Fibroblast of skin of scalp (primary cell): ENCODE measurements at regions not wholly inside any gene's neighbourhood (a gene's known extent, or its start where the extent isn't known, plus 50 kb on each side); places are given as distances from the start of the nearest gene placed in this dataset.
A peak's percentile ranks its signal among the peaks of the same experiment; 100 is the strongest.

Experiments
- DNase-seq: peaks from one replicate; pipeline ENCODE4 v3.0.0-alpha.2; 2013

DNA sequence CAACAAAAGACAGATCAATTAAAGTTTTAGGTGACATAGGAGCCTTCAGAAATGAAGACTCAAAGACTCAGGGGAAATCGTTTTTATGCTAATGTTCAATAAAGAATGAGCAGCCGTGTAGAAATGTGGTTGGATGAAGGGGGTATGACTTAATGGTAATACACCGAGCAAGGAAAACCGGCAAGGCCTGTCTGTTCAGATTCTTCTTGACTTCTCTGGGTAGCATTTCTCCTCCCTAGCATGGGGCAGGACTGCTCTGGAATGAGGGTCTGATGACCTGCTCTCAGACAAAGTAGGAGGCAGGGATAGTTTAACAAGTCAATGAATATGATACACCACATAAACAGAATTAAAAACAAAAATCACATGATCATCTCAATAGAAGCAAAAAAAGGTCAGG, 487.4 kb downstream of the ZNF608 start:
- no peak for DNase-seq

DNA sequence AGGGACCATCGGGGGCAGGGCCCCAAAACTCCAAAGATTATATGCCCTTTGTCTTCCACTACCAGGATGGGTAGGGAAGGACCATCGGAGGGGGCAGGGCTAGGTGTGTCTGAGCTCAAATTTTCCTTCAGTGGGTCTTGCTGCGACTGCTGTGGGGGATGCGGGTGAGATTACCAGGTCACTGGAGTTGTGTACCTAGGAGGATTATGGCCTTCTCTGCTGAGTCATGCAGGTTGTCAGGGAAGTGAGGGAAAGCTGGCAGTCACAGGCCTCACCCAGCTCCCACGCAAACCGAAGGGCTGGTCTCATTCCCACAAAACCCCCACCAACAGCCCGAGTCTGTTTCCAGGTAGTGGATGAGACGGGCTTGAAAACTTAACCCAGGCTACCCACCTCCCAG, 489.4 kb downstream of the ZNF608 start:
- DNase-seq = no peak

DNA sequence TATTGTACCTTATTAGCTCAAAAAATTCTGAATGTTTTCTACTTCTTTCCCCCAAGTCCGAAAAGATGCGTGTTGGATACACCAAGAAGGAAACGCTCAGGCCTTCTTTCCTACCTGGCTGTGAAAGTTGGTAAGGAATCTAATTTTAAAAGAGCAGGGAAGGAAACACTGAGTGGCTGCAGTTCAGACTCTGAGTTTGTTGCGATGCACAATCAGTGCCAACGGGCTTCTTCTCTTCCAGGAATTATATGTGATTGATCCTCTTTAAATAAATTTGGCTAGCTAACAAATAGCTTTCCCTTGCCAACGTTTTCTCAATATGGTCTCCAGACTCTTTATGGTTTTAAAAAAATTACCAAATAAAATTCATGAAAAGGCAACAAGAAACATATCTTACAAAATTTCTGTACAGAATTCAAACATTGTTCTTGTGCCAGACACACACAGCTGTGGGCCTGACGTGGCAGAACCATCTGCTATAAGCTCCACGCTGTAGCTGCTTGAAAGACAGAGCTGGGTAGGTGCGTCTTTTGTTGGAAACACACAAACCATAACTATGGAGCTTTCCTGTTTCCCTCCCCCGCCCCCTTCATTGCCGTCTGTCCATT, 493.1 kb downstream of the ZNF608 start:
- no peak for DNase-seq

DNA sequence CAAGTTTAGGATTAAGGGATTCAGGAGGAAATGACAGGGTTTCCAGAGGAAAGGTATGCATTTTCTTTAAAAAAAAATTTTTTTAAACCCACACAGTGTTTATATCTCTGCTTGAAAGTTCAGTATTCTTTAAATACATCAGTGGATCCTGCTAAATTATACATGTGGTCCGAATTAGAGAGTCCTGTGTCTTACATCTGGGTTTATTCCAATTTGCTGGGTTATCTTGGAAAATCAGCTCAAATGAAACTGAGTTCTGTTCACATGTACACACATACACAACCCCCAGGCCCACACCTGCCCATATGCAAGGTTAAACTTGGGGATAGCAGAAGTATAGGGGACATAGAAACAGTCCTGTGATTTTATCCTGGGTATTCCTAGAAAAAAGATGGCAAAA, 493.7 kb downstream of the ZNF608 start:
- DNase-seq = no peak

DNA sequence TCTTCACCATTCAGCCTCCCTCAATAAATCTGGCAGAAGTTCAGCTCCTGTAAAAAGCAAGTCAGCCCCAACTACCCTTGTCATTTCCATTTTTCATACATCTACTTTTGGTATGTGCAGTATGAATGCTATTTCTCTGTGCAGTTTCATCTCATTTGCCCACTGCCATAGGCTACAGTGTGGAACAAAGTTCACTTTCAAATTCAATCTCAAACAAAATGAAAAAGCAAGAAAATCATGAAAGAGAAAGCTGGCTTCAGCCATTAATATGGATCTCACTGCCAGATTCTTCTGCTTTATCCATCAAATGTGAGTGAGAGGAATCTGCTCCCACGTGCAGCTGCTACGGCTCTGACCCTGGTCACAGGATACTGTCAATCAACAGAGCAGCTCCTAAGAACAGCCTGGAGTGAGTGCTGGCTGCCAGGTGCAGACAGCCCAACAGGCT, 494.2 kb downstream of the ZNF608 start:
- peak; percentile 76 for DNase-seq

DNA sequence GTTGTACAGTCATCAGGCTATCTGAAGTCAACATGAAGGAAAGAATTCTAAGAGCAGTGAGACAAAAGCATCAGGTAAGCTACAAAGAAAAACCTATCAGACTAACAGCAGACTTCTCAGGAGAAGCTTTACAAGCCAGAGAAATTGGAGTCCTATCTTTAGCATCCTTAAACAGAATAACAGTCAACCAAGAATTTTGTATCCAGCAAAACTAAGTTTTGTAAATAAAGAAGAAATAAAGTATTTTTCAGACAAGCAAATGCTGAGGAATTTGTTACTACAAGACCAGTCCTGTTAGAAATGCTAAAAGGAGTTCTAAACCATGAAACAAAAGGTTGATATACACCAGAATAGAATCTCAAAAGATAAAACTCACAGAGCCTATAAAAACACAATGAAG, 501.2 kb downstream of the ZNF608 start:
- DNase-seq = no peak

DNA sequence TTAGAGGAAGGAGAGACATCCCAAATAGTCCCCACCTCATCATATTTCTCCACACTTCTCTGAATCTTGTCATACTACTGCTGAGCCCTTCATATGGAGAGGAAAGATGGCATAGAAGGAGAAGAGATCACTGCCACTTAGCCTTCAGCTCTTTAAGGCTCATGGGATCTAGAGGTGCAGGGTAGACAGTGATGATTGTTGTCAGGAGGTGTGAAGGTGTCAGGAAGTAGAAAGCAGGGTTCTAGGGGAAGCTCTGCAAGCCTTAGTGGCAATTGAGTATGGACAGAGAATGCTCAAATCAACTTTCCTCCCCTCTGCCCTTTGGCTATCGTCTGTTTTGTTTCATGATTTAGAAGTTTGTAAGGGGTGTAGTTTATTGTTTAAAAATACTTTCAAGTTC, 505.7 kb downstream of the ZNF608 start:
- no peak for DNase-seq

DNA sequence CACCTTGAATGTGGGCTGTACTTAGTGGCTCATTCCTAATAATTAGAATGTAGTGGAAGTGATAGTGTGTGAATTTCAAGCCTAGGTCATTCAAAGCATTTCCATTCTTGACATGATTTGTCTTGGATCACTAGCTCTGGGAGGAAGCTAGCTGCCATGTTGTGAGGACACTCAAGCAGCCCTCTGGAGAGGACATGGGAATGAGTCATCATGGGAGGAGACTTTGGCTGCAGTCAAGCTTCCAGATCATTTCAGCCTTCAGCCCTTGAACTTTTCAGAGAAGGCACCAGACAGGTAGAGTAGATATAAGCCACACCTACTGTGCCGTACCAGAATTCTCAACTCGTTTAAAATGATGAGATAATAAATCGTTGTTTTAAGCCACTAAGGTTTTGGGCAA, 506.9 kb downstream of the ZNF608 start:
- DNase-seq = no peak

DNA sequence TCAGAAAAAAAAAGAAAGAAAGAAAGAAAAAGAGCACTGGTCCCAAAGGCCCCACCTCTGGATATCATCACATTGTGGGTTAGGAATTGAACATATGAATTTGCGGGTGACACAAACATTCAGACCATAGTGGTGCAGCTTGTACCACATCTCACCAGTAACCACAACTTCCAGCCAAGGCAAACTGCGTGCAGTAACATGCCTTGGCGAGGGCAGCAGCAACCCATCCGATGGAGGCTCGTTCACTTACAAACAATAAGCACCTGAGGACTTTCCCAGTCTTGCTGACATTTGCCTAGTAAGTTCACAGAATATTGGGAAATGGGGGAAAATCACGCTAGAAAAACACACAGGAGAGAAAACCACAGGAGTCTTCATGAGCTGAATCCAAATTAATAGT, 508.1 kb downstream of the ZNF608 start:
- DNase-seq = no peak

DNA sequence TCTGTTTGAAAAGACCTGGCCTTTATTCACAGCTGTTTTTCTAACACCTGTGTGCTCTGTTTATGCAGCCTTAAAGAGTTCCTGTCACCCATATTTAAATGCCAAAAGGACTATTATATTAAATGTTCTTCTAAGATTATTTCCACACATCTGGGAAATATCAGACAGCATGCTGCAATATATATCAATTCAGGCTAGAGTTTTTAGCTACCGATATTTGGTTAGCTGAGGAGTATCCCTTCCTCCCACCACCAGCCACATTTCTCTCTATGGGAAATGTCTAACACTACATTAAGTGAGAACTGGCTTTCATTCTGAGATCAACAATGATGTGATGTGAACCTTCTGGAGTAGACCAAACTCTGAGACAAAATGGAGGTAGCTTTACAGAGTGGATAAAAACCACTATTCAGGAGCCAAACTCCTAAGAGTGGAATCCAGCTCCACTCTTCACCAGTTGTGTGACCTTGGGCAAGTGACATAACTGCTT, 509.2 kb downstream of the ZNF608 start:
- no peak for DNase-seq

DNA sequence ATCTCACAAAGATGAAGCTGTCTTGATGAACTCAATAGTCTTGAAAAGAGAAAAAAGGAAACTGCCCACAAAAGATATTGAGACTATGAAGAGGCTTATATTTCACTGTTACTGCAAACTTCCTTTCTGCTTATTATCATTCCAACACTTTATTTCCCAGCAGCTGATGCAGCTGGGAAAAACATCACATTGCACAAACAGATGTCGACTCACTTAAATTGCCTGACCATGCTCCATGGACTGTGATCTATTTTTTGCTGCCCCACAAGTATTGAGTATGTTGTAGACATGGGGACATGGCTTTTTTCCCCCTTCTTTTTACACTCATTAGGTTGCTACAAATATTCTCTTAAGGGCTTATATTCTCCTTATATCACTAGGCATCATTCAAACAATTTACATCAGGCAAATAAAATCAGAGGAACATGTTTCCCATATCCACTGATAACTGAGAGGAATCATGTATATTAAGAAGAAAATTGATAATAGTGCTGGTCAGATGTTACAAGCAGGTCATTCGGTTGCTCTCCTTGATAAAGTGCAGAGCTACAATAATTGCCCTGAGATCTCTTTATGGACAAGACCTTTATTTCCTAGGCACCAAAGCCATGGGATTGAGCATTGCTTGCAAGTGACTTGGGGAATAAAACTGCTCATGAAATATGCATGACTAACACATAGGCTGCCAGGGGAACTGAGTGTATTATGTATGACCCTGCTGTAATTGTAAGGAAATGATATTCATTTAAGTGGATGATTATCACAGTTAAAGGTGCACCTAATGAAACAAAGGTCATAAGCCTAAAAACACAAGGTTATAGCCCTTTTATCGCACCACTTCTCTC, 509.9 kb downstream of the ZNF608 start:
- DNase-seq = peak; percentile 23

DNA sequence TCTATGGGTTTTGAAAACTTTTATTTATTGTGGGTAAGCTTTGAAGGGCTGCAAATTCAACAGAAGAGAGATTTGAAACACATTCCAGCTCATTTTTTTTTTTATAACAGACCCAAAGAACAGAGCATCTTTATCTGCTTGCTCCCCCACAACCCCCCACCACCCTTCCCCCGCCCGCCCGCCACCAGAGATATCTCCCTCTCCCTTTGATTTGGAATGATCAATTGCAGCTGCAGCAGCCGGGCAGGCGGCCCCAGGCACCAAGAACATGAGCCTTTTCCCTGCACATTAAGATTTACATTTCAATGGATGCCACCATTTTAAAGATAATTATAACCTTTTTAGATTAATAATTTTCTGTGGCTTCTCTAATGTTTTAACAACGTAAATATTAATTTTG, 510.9 kb downstream of the ZNF608 start:
- no peak for DNase-seq

DNA sequence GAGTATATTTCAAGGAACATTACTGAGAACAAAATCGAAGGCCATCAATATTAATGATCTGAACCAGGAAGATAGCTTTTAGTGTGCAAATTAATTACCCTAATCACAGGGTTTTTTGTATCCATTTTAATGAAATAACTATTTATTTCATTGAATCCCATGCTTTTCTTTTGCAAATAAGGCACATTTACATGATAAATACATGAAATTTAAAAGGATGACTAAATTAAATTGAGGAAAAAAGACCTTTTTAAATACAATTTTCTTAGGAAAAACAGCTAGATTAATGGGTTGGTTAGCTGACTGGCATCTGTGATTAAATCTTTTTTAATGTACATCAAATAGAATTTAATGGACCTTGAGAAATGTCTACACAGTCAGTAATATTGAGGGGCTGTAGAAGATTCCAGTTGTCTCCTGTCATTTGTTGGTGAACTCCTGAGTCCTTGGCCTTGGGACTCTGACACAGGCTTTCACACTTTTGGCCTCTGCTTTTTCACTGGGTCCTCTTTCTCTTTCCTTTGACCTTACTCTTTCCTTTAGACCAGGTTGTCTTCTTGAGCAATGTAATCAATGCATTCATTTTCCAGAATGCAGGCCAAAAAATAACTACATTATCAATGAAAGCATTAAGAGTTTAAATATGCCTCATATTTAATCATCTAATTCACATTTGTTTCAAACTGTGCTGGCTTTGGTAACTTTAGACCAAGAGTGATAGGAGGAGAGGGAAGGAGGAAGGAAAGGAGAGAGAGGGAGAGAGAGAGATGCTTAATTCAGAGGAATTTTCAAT, 511.5 kb downstream of the ZNF608 start:
- no peak for DNase-seq

DNA sequence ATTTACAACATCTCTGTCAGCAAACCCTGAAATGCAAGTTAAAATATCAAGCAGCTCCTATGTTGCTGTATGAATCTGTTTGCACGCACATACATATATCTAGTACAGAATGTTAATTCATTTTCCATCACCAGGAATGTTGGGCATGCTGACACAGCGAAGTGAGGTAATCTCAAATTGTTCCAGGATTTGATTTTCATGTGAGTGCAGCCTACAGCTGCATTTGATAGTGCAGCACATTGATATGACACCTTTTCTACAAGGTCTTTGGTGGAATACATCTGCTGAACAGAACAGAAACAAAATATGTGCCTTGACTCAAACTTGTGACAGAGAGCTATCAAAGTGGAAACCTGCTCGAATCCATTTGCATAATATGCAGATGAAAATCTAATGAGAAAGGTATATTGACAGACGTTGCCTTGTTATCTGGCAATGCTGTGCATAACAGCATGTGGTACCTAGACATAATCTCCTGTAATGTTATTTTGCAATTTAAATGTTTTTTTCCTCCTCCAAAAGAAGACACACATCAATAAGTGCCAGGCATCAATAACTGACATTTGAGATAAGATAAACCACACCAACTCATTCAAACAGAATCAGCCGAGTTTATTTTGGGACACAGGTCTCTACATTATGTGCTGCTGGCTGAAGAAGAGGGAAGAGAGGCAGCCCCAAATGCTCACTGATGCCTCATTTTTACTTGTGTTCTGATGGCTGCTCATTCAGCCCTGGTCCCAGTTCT, 512.2 kb downstream of the ZNF608 start:
- peak; percentile 20 for DNase-seq

DNA sequence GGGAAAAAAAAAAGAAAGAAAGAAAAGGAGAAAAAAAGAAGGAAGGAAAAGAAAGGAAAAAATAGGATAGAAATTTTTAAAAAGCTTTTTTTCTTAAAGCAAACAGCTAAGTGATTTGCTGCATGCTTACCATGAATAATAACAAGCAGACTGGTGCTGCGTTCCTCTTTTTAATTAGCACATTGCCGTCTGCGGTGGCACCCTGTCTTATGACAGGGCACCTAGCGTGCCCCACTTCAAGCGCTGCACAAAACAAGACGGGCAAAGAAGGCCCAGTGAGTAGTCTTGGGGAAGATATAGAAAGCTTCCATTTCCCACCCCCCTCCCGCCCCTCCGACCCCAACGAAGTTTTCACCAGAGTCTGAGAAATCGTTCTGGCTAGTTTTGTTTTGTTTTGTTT, 513.9 kb downstream of the ZNF608 start:
- no peak for DNase-seq

DNA sequence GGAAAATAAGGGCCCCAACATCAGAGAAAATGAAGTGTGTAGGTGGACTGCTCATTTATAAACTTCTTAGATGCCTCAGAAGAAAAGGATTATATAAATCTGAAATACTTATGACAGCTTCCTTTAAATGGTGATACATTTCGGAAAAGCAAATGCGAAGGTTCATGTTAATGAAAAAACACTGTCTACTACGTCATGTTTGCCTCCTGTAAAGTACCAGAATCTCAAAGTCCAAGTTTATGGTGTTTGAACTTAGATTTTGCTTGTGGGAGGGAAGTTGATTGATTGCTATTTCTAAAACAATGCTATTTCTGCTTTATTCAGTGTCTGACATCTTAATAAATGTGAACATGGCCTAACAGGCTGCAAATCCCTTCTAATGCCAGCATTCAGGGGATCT, 514.6 kb downstream of the ZNF608 start:
- DNase-seq = no peak

DNA sequence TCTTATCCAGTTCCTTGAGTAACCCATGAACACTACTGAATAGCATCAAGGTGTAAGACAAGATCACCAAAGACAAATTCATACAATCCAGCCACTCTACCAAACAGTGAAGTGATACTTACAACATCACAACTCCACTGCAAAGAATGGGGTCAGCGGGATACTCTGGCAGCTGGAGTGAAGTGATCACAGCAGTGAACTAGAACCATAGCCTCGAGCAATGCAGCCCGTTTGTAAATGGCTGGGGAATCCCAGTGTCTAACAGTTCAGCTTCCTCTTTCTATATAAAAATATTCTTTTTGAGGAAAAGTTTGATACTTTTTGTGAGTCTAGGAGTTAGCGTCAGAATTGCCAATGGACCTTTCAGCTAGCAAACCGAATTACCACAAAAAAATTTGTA, 515.2 kb downstream of the ZNF608 start:
- no peak for DNase-seq

DNA sequence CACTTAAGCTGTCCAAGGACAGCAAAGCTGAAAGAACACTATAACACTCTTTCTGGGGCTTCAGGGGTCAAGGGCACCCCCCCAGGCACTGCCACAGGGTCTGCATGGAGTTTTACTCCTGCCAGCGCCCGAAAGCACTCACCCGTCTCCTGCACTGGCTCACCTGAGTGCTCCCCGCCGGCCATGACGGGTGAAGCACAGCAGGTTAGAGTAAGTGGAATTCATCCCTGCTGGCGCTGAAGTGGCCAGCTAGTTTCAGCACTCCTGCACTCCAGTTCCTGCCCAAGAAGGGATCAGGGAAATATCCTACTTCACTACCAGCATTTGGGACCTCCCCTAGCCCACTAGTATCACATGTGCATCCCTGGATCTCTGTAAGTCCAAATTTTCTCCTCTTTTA, 516.0 kb downstream of the ZNF608 start:
- DNase-seq = no peak

DNA sequence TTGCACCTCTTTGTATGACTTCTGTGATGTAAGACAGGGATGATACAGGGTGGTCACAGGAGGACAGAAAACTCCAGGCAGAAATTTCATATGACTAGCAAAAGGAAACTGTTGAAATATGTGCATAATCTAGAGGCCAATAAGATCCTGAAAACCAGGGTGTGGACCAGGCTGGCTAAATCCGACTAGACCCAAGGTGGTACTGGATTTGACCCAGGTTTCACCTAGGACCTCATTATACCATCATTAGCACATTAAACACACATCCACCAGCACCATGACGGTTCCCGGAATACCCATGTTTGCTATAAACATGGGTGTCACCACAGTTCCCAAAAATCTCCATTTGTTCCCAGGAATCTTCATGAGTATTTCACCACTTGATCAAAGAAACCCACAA, 517.1 kb downstream of the ZNF608 start:
- no peak for DNase-seq

DNA sequence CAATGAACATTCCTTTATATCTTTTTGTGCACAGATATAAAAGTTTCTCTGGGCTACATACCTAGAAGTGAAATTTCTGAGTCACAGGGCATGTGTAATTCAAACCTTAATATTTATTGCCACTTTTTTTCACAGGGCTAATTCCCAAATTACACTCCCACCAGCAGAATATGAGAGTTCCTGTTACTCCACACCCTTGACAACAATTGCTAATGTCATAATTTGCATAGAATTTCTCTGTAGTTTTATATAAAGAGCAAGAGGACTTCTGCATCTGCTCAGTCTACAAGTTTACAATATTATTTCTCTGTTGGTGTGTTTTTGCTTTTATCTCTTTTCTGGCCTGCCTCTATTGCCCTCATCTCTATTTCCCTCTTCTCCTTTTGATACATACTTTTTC, 518.5 kb downstream of the ZNF608 start:
- DNase-seq = no peak

DNA sequence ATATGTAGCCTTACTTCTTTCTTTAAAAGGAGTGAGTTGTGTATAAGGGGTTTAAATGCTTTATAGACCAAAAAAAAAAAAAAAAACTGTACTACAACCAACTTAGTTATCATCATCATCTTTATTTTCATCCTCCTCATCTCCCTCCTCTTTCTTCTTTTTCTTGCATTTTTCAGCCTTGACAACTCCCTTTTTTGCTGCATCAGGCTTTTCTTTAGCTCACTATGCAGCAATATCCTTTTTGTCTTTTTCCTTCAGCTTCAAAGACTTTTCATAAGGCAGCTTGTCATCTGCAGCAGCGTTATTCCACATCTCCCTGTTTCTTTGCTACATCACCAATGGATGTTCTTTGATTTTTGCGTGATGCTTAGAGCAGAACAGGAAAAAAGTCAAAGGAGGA, 526.0 kb downstream of the ZNF608 start:
- DNase-seq = no peak

DNA sequence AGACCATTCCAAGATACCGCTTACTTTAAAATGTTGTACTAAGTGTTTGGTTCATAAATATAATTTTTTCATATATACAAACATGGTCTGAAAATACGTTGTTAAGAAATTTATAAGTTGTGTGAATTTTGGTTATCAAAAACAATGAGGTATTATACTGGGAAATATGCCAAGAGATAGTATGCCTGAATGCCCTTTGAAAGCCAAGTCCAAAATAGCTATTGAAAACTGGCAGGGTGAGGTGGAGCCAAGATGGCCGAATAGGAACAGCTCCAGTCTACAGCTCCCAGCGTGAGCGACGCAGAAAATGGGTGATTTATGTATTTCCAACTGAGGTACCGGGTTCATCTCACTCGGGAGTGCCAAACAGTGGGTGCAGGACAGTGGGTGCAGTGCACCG, 533.5 kb downstream of the ZNF608 start:
- no peak for DNase-seq
